Brain microvascular endothelial cell (primary cell): ENCODE measurements at regions not wholly inside any gene's neighbourhood (a gene's known extent, or its start where the extent isn't known, plus 50 kb on each side); places are given as distances from the start of the nearest gene placed in this dataset.

Experiments
- DNase-seq: peaks from one replicate; pipeline ENCODE4 v3.0.0-alpha.2; 2020
- H3K27ac ChIP-seq: fragments of 250-450 bp; sonication (Bioruptor Pico); 2 replicates; pipeline ENCODE4 v1.5.1; 2020; ENCODE audit warnings: mild to moderate bottlenecking, moderate library complexity
- H3K27me3 ChIP-seq: fragments of 250-450 bp; sonication (Bioruptor Pico); replicated peaks from 2 replicates; pipeline ENCODE4 v1.5.1; 2020; ENCODE audit warnings: mild to moderate bottlenecking
- H3K36me3 ChIP-seq: fragments of 250-450 bp; sonication (Bioruptor Pico); replicated peaks from 2 replicates; pipeline ENCODE4 v1.5.1; 2020; ENCODE audit warnings: mild to moderate bottlenecking
- H3K4me3 ChIP-seq: 2 replicates; pipeline ENCODE4 v1.5.1; 2011; ENCODE audit warnings: low read depth, mild to moderate bottlenecking, control low read depth, low read length, moderate library complexity
- in situ Hi-C: cut with HindIII; loops from 2 replicates; pipeline ENCODE4 v1.10.0; 2017; ENCODE audit warnings: low sequenced_read_pairs, low pct_ligation_motif_present
- TF ChIP-seq, protein P1 (sequence below): IDR thresholded peaks from 2 replicates; pipeline ENCODE4 v1.5.1; 2011; ENCODE audit warnings: low read depth, mild to moderate bottlenecking, moderate library complexity, low read length, control low read depth, inconsistent platforms; ENCODE audit errors: missing control alignments

DNA sequence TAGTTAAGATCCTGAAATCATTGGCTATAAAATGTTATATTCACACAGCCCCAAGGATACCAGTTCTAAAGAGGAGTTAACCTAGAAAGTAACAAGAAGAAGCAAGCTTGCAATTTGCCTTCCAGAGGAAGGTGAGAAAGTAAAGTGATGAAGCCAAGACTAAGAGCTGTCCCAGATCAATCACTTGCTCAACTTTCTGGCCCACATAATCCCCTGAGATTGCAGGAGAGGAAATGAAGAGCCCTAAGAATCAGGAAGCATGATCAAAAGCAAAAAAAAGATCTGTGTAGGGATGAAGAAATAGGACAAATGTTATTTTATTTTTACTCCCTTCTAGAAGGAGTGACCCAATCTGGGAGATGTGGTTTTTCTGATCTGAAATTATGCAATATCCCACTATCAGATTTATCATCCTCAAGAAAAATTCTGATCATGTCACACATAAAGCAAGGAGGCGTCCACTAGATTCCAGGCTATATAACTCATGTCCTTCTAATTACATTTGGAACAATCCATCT, 180.3 kb upstream of the GUCY1A2 start:
- TF ChIP-seq, protein P1, sequence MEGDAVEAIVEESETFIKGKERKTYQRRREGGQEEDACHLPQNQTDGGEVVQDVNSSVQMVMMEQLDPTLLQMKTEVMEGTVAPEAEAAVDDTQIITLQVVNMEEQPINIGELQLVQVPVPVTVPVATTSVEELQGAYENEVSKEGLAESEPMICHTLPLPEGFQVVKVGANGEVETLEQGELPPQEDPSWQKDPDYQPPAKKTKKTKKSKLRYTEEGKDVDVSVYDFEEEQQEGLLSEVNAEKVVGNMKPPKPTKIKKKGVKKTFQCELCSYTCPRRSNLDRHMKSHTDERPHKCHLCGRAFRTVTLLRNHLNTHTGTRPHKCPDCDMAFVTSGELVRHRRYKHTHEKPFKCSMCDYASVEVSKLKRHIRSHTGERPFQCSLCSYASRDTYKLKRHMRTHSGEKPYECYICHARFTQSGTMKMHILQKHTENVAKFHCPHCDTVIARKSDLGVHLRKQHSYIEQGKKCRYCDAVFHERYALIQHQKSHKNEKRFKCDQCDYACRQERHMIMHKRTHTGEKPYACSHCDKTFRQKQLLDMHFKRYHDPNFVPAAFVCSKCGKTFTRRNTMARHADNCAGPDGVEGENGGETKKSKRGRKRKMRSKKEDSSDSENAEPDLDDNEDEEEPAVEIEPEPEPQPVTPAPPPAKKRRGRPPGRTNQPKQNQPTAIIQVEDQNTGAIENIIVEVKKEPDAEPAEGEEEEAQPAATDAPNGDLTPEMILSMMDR: no peak
- Histone ChIP-seq H3K27ac (no peak overlapping the region), H3K4me3 (no peak overlapping the region), H3K36me3 (no peaks in the 10 kb centered on the region), H3K27me3 (no peaks in the 10 kb centered on the region)
- DNase-seq: no peak
- in situ Hi-C loops: no loop called here

DNA sequence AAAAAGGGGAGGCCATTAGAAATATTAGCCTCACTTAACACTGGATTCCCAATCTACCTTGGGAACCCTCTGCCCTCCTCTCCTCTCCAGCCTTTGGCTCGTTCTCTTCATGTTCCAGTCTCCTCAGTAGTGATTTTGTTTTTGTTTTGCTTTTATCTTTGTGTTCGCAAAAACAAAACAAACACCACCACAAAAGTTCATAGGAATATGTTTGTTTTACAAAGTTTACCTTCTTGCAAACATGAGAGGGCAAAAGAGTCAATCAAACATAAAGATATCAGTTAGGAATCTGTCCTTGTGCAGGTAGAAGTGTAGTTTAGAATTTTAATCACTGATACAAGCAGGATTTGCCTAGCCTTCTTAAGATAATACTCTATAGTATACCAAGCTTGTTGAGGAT, 179.7 kb upstream of the GUCY1A2 start:
- no peak for DNase-seq
- in situ Hi-C loops: no loop called here
- H3K36me3 ChIP-seq: no peaks in the 10 kb centered on the region
- no peak overlapping the region for H3K27ac ChIP-seq
- TF ChIP-seq, protein P1: no peak
- no peak overlapping the region for H3K4me3 ChIP-seq
- H3K27me3 ChIP-seq: no peaks in the 10 kb centered on the region

DNA sequence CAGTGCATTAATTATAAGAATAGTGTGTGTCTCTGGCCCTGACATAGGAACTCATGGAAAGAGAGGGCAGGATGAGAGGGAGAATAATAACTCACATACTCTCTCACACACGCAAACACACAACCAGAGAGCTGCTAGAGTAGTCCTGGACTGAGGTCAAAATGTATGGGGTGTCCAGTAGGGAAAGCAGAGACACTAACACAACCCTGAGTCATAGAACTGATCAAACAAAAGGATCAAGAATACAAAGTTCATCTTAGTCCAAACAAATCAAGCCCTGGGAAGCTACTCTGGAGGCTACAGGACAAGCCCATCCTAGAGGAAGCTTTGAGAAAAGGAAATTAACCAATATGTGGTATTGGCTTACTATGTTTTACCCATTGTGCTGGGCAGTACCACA, 178.5 kb upstream of the GUCY1A2 start:
- in situ Hi-C loops: no loop called here
- no peaks in the 10 kb centered on the region for H3K27me3 ChIP-seq
- no peak overlapping the region for H3K4me3 ChIP-seq
- H3K27ac ChIP-seq: no peak overlapping the region
- no peak for DNase-seq
- H3K36me3 ChIP-seq: no peaks in the 10 kb centered on the region
- TF ChIP-seq, protein P1: no peak

DNA sequence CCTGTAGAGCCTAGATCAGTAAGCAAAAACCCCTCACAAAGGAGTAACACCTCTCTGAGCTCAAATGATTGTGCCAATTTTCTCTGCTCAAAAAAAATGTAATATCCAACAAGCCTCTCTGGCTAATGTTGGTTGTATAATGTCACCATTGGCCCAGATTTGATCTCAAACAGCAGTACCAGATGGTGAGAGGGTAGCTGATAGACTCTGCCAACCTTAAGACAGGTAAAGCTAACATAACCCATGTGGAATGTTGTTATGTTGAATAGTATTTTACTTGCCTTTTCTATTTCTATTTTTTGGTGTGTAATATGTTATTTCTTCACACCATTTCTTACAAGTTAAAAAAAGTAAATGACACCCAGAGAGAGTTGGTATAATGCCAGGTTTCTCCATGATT, 166.7 kb upstream of the GUCY1A2 start:
- DNase-seq: no peak
- TF ChIP-seq, protein P1: no peak
- Histone ChIP-seq H3K27ac (no peak overlapping the region), H3K36me3 (no peaks in the 10 kb centered on the region), H3K27me3 (no peaks in the 10 kb centered on the region), H3K4me3 (no peak overlapping the region)
- in situ Hi-C loops: no loop called here

DNA sequence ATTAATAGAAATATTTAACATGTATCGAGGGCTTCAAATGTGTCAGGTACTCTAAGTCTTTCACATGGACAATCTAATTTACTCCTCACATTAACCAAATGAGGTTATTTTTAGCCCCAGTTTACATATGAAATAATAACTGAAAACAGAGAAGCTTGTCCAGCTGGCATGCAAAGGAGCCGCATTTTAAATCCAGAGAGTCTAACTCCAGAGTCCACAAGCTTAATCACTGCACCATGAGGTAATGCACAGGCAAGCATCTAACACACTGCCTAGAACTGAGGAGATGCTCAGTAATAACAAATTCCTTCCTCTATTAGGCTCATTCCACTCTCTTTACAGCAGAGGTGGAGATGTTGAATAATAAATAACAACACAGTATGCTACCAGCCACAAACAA, 165.7 kb upstream of the GUCY1A2 start:
- in situ Hi-C loops: no loop called here
- Histone ChIP-seq H3K27ac (no peak overlapping the region), H3K36me3 (no peaks in the 10 kb centered on the region), H3K4me3 (no peak overlapping the region), H3K27me3 (no peaks in the 10 kb centered on the region)
- DNase-seq: no peak
- TF ChIP-seq, protein P1: no peak

DNA sequence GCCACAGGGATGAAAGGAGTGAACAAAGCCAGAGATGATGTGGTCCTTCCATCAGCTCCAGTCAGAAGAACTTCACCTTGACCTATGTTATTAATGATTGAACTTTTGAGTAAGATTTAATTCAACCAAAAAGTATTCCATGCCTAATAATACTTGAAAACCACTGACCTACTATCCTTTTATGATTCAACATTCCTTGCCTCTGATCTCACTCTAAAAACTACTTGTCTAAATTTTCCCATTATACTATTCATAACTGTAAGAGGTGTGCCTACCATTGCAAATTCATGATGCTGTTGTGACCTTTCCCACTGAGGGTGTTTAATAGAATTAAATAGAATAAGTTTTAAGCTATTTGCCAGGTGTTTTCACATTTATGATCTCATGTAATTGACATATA, 164.7 kb upstream of the GUCY1A2 start:
- Histone ChIP-seq H3K27ac (no peak overlapping the region), H3K36me3 (no peaks in the 10 kb centered on the region), H3K4me3 (no peak overlapping the region), H3K27me3 (no peaks in the 10 kb centered on the region)
- DNase-seq: no peak
- in situ Hi-C loops: no loop called here
- TF ChIP-seq, protein P1: no peak
